Epithelial cell of esophagus (primary cell): ENCODE measurements at regions not wholly inside any gene's neighbourhood (a gene's known extent, or its start where the extent isn't known, plus 50 kb on each side); places are given as distances from the start of the nearest gene placed in this dataset.

ENCODE experiments used
- DNase-seq: peaks from one replicate; pipeline ENCODE4 v3.0.0; 2010; ENCODE audit warnings: low read depth
- H3K4me3 ChIP-seq: 2 replicates; pipeline ENCODE4 v1.5.1; 2011; ENCODE audit warnings: mild to moderate bottlenecking, low read length, control low read depth
- TF ChIP-seq, protein P1 (sequence below): IDR thresholded peaks from 2 replicates; pipeline ENCODE4 v1.5.1; 2011; ENCODE audit warnings: low read depth, mild to moderate bottlenecking, low read length, control low read depth, inconsistent platforms; ENCODE audit not compliant: insufficient read depth; ENCODE audit errors: missing control alignments

DNA sequence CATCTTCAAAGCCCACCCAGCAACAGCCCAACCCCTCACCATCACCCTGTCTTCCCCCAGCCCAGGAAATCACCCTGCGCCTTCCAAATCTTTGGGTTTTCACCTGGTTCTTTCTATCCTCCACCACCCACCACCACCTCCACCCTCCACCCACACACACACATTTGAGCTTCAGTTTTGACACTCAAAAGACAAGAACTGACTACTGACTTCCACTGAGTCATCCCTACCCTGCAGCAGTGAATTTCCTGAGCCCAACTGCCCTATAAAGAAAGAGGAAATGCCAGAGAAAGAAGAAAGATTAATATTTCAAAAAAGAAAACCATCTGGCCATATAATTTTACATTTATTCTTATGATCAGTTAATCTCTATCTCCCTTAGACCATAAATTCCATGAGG lies 137.5 kb downstream of the CHST1 start:
- no peak overlapping the region for H3K4me3 ChIP-seq
- TF ChIP-seq, protein P1, sequence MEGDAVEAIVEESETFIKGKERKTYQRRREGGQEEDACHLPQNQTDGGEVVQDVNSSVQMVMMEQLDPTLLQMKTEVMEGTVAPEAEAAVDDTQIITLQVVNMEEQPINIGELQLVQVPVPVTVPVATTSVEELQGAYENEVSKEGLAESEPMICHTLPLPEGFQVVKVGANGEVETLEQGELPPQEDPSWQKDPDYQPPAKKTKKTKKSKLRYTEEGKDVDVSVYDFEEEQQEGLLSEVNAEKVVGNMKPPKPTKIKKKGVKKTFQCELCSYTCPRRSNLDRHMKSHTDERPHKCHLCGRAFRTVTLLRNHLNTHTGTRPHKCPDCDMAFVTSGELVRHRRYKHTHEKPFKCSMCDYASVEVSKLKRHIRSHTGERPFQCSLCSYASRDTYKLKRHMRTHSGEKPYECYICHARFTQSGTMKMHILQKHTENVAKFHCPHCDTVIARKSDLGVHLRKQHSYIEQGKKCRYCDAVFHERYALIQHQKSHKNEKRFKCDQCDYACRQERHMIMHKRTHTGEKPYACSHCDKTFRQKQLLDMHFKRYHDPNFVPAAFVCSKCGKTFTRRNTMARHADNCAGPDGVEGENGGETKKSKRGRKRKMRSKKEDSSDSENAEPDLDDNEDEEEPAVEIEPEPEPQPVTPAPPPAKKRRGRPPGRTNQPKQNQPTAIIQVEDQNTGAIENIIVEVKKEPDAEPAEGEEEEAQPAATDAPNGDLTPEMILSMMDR, result no peak
- peak; percentile 8 for DNase-seq

DNA sequence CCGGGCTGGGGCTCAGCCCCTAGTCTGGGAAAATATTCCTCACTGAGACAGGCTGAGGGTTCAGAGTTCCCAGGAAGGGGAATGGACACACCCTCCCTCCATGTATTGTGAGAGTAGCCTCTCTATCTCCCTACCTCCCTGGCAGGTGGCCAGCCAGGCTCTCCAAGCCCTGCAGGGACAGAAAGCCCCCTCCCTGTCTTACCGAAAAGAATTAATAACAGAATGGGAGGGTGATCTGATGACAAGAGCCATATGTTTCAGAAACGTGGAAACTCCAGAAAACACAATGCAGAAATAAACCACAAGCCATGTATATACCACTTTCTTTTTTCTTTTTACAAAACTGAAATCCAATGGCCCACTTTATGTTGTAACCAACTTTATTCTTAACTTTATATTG lies 140.0 kb downstream of the CHST1 start:
- H3K4me3 ChIP-seq, result no peak overlapping the region
- TF ChIP-seq, protein P1, result no peak
- no peak for DNase-seq

DNA sequence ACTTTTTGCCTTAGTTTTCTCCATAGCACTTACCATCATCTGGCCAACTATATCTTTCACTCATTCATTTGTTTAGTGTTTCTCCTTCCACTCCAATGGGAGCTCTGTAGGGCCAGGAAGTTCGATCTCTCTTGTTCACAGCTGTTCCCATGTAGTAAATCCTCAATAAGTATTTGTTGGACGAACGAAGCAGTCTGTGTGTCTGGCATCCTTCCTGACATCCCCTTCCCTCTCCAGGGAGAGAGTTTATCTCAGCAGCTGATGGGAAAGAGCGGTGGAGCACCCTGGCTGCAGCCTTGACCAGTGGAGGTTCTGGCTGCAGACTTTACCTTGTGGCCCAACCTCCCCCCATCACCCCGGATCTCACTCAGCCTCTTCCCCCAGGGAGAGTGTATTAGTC lies 141.7 kb downstream of the CHST1 start:
- H3K4me3 ChIP-seq, result no peak overlapping the region
- no peak for DNase-seq
- TF ChIP-seq, protein P1, result no peak

DNA sequence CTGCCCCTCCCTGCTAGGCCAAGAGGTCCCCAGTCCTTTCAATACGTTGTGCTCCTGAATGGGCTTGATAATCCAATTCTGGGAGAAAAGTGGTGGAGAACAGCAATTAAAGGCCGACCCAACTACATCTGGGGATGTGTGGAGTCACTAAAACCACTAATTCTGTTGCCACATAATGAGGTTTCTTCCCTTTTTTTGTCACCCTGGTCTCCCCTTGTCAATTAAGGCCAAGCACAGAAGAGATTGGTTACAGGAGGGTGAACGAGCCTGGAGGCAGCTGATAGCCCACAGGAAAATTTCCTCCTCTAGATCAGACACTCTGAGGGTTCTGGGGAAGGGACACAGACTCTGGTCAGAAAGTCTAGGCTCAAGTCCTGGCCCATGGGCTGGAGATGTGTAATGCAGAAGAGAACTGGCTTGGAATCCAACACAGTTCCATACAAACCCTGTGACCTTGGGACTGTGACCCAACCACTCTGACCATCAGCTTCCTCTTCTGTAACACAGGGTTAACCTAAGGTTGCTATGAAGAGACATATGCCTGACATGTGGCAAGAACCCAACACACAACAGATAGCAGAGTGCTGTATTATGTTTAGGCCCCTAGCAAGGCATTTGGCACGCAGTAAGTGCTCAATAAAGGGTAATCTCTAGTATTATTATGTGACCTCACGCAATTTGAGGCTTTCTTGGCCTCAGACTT lies 146.4 kb downstream of the CHST1 start:
- H3K4me3 ChIP-seq, result no peak overlapping the region
- no peak for DNase-seq
- TF ChIP-seq, protein P1, result no peak

DNA sequence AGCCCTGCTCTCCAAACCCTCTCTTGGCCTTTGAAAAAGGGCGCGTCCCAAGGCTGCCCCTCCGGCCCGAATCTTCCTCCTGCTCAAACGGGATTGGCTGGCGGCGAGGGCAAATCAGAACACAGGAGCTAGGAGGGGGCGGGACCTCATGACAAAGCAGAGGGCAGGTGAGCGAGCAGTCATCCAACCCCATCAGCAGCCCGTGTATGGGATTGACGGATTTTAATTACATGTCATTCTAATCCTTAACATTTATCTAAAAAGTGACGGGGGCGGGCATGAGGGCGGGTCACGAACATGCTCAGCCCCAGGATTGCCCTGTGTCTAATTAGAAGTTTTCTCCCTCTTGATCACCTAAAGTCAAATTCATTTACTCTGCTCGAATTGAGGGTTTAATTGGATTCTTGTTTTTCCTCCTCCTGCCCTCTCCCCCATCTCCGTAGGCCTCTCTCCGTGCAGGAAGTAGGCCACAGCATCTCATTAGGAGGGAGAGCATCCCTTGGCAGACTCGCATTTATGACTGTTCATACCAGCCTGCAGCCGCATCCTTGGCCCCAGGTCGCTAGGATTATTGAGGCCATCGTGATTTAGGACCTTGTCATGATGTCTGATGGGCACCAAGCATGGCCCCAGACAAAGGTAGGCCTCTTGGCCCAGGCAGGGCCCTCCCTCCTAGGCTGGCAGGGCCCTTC lies 147.1 kb downstream of the CHST1 start:
- no peak for DNase-seq
- no peak overlapping the region for H3K4me3 ChIP-seq
- TF ChIP-seq, protein P1, result no peak

DNA sequence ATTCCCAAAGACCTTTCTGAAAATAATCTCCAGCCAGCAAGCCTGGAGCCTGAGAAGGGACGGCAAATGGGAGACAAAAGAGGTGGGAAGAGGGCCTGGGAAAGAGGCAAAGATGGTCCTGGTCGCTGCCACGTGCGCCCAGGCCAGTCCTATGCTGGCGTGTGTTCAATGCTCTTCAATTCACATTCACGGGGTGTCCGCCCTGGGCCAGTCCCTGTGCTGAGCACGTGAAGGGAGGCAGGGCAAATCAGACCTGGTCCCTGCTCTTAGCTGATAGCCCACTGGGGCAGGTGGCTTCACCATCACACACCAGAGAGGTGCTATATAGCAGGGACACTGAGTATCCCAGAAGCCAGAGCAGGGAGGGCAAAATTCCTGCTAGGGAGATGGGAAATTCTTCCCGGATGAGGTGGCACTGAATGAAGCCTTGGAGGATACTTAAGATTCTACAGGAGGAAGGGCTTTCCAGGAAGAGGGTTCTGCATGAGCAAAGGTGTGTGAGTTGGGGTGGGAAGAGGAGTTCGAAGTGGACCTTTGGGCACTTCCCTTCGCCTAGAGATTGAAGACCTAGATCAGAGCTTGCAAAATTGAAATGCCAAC lies 148.2 kb downstream of the CHST1 start:
- no peak overlapping the region for H3K4me3 ChIP-seq
- DNase-seq, result no peak
- TF ChIP-seq, protein P1, result no peak

DNA sequence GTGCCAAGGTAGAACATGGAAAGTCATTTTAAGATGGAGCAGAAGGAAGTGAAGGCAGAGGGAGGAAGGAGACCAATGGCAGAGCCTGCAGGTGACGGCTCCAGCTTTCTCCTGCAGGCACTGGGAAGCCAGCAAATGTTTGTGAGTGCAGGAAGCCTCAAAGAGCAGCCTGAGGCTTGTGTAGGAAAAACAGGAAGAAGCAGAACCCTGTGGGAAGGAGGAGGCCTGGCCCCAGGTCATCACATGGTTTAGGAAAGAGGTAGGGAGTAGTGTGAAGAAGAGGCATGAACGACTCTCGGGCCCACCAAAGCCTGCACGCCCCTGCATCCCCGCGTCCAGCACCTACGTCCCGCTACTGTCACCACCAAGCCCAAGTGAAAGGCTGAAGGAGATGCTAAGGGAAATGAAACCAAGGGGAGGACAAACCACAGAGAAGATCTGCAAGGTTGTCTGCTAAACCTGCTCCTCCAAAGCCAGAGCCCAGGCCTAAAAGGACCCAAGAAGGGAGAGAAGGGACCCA lies 151.5 kb downstream of the CHST1 start:
- TF ChIP-seq, protein P1, result no peak
- no peak overlapping the region for H3K4me3 ChIP-seq
- DNase-seq, result no peak
